ENCODE measurements at regions not wholly inside any gene's neighbourhood (a gene's known extent, or its start where the extent isn't known, plus 50 kb on each side); places are given as distances from the start of the nearest gene placed in this dataset.

DNA sequence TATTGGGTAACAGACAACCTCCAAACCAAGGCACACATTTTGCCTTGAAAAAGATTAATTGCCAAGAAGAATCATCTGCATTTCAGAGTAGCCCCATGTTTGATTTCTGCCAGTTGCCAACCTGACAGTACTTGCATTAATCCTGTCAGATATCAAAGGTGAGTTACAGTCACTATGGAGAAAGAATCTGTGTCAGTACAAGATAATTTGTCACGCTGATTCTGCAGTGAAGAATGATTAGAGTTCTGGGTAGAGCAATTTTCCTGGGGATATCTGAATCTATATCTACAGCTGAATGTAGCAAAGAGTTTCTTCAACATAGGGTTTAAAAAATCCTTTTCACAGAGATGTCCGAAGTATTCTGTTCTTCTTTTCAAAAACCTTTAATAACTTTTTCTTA is 150.7 kb downstream of the AKAP11 start:
- TF ChIP-seq, protein P1, sequence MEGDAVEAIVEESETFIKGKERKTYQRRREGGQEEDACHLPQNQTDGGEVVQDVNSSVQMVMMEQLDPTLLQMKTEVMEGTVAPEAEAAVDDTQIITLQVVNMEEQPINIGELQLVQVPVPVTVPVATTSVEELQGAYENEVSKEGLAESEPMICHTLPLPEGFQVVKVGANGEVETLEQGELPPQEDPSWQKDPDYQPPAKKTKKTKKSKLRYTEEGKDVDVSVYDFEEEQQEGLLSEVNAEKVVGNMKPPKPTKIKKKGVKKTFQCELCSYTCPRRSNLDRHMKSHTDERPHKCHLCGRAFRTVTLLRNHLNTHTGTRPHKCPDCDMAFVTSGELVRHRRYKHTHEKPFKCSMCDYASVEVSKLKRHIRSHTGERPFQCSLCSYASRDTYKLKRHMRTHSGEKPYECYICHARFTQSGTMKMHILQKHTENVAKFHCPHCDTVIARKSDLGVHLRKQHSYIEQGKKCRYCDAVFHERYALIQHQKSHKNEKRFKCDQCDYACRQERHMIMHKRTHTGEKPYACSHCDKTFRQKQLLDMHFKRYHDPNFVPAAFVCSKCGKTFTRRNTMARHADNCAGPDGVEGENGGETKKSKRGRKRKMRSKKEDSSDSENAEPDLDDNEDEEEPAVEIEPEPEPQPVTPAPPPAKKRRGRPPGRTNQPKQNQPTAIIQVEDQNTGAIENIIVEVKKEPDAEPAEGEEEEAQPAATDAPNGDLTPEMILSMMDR (IDR thresholded peaks at IDR 0.05), result no peak
- TF ChIP-seq POLR2AphosphoS5 (IDR thresholded peaks at IDR 0.05), result no peak
- TF ChIP-seq POLR2A (IDR thresholded peaks at IDR 0.05), result no peak
- TF ChIP-seq EP300 (IDR thresholded peaks at IDR 0.05), result no peak
